Endothelial cell of umbilical vein (primary cell): ENCODE measurements at regions not wholly inside any gene's neighbourhood (a gene's known extent, or its start where the extent isn't known, plus 50 kb on each side); places are given as distances from the start of the nearest gene placed in this dataset.

Experiments
- MAX ChIP-seq: IDR thresholded peaks from 2 replicates; pipeline ENCODE4 v1.6.1; 2011; ENCODE audit not compliant: insufficient read depth, insufficient read length
- POLR2A ChIP-seq: IDR thresholded peaks from 2 replicates; pipeline ENCODE4 v1.6.1; 2012; ENCODE audit warnings: low read depth, mild to moderate bottlenecking, control low read depth, low read length

DNA sequence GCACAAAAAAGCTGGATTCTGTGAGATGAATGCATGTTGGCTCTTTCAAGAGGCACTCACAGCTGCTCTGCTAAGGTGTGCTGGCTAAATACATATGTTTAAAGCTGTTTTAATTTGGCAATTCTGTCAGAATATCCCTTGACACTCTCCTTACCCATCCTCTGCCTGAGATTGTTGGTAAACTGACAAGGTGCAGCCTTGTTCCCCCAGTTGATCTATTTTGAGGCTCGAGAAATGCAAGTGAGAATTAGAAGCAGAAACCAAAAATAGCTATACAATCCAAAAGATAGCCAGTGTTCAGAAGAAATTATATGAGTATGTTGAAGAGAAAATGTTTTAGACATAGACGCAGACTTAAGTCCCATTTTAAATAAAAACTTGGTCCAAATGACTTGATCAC is 971.7 kb upstream of the GYPC start:
- TF ChIP-seq MAX = no peak
- TF ChIP-seq POLR2A = no peak
